ENCODE measurements at regions not wholly inside any gene's neighbourhood (a gene's known extent, or its start where the extent isn't known, plus 50 kb on each side); places are given as distances from the start of the nearest gene placed in this dataset.

GRCh38 chr1:100624886-100625610, 87.1 kb downstream of the GPR88 start:
- TF ChIP-seq CTCF (conservative IDR thresholded peaks at IDR 0.05; ENCODE audit: low read depth, low read length) (no peak), EZH2 (IDR thresholded peaks at IDR 0.05; ENCODE audit: low read length, unreplicated experiment) (no peak)

Data from PC-3 (cell line).